ENCODE measurements at regions not wholly inside any gene's neighbourhood (a gene's known extent, or its start where the extent isn't known, plus 50 kb on each side); places are given as distances from the start of the nearest gene placed in this dataset.

DNA sequence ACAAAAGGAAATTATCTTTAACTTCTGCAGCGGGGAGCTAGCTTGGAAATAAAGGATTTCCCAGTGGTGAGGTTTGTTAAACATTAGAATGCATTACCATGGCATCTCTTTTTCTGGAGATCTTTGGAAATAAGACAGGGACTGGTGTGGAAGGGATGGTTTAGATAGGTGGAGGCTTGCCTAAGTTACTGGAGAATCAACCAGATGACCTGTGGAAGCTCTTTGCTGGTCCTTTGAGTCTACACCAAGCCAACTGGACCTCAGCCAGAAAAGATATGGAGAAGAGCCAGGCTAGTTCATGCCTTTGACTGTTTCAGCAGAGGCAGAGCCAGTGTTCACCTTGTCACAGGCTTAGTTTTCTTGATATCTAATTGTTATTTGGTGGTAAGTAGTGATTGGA is 134.7 kb downstream of the KCNRG start:
- no peak for TF ChIP-seq CTCF (conservative IDR thresholded peaks at IDR 0.05; ENCODE audit: low read depth, low read length)
- no peak overlapping the region for H3K4me3 ChIP-seq (ENCODE audit: low read length)
- DNase-seq (ENCODE audit: low read depth), result no peak

DNA sequence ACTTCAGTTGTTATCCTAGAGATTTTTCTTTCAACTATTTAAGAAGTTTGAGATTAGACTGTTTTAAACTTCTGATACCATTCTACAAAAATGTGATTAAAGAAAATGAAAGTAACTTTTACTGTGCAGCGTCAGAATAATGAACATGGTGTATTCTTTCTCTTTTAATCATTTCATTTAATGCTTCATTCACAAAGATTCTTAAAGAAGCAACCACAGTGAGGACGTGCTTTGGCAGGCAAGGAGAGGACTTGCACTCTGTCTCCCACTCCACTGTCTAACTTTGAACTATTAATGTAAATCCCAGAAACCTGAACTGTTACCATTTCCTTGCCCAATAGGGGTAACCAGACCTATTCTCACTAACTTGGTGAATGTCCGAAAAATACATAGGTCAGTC is 137.0 kb downstream of the KCNRG start:
- no peak overlapping the region for H3K4me3 ChIP-seq (ENCODE audit: low read length)
- no peak for TF ChIP-seq CTCF (conservative IDR thresholded peaks at IDR 0.05; ENCODE audit: low read depth, low read length)
- DNase-seq (ENCODE audit: low read depth), result no peak

GRCh38 chr13:50152655-50153309 is 137.5 kb downstream of the KCNRG start:
- no peak overlapping the region for H3K4me3 ChIP-seq (ENCODE audit: low read length)

DNA sequence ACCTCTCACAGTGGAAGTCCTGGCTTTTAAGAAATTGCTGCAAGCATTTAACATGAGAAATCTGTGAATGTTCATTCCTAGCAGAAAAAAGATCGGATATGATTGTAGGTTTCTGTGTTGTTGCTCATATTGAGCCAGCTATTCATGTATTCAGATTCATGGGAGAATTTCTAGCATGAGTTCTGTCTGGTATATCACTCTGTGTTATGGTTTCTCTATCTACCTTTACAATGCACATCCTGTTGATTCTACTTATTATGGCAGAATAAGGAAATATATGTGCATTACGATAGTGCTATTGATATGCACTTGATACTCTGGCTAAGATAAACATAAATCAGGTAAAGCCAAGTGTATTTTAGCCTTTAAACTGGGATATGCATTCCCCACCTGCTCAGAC is 138.2 kb downstream of the KCNRG start:
- TF ChIP-seq CTCF (conservative IDR thresholded peaks at IDR 0.05; ENCODE audit: low read depth, low read length), result no peak
- no peak for DNase-seq (ENCODE audit: low read depth)
- no peak overlapping the region for H3K4me3 ChIP-seq (ENCODE audit: low read length)

More at GRCh38 chr13:50152655-50153309, 137.5 kb downstream of the KCNRG start:
- no peak for DNase-seq (ENCODE audit: low read depth)
- TF ChIP-seq CTCF (conservative IDR thresholded peaks at IDR 0.05; ENCODE audit: low read depth, low read length), result no peak

DNA sequence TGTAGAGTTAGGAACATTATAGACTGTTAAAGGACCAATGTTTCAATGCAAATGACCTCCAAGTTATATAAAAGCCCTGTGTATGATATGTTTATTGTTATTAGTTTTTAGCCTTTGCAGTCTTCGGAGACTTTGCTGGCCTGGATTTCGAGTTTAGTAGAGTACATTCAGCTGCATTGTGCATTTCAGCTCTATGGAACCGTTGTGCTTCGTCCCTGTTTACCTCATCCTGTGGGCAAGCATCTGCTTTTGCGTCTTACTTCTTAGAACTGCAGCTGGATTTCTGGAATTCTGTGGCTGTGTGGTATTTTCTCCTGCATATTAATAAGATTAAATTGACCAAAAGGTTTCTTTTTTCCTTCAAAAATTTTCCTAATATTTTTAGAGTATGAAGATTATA is 138.6 kb downstream of the KCNRG start:
- TF ChIP-seq CTCF (conservative IDR thresholded peaks at IDR 0.05; ENCODE audit: low read depth, low read length), result no peak
- no peak for DNase-seq (ENCODE audit: low read depth)
- H3K4me3 ChIP-seq (ENCODE audit: low read length), result no peak overlapping the region

DNA sequence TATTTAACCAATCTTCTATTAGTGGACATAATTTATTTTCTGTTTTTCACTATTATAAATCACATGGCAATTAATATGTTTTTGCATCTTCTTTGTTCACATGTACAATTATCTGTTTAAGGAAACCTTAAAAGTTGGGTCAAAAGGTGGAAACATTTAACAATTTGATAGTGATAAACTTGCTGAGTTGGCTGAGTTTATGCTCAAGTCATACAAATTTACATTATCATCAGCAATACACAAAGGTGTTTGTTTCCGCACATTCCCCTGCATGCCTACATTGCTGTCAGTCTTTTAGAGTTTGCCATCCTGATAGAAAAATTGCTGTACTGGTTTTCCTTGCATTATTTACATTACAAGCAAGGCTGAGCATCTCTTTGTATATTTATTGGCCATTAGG is 139.5 kb downstream of the KCNRG start:
- DNase-seq (ENCODE audit: low read depth), result no peak
- TF ChIP-seq CTCF (conservative IDR thresholded peaks at IDR 0.05; ENCODE audit: low read depth, low read length), result no peak
- H3K4me3 ChIP-seq (ENCODE audit: low read length), result no peak overlapping the region

GRCh38 chr13:50156140-50156539 is 140.9 kb downstream of the KCNRG start:
- H3K4me3 ChIP-seq (ENCODE audit: low read length), result no peak overlapping the region
- TF ChIP-seq CTCF (conservative IDR thresholded peaks at IDR 0.05; ENCODE audit: low read depth, low read length), result no peak
- DNase-seq (ENCODE audit: low read depth), result peak; percentile 14
